ENCODE measurements at regions not wholly inside any gene's neighbourhood (a gene's known extent, or its start where the extent isn't known, plus 50 kb on each side); places are given as distances from the start of the nearest gene placed in this dataset.
"Not testable (repeated sequence)": the region's sequence is repeated elsewhere in the genome, so short reads cannot be mapped to it uniquely, and the experiment has no call there.

GRCh38 chr14:19303844-19304243, 130.3 kb downstream of the POTEG start:
- TF ChIP-seq, protein P1, sequence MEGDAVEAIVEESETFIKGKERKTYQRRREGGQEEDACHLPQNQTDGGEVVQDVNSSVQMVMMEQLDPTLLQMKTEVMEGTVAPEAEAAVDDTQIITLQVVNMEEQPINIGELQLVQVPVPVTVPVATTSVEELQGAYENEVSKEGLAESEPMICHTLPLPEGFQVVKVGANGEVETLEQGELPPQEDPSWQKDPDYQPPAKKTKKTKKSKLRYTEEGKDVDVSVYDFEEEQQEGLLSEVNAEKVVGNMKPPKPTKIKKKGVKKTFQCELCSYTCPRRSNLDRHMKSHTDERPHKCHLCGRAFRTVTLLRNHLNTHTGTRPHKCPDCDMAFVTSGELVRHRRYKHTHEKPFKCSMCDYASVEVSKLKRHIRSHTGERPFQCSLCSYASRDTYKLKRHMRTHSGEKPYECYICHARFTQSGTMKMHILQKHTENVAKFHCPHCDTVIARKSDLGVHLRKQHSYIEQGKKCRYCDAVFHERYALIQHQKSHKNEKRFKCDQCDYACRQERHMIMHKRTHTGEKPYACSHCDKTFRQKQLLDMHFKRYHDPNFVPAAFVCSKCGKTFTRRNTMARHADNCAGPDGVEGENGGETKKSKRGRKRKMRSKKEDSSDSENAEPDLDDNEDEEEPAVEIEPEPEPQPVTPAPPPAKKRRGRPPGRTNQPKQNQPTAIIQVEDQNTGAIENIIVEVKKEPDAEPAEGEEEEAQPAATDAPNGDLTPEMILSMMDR (IDR thresholded peaks at IDR 0.05), result not testable (repeated sequence)
- not testable (repeated sequence) for TF ChIP-seq POLR2A (IDR thresholded peaks at IDR 0.05)

Data from right lobe of liver (tissue), 4 donors.